Lower leg skin (tissue), 3 donors: ENCODE measurements at regions not wholly inside any gene's neighbourhood (a gene's known extent, or its start where the extent isn't known, plus 50 kb on each side); places are given as distances from the start of the nearest gene placed in this dataset.

Source experiments
- POLR2A ChIP-seq, 2 donors: fragments of 450-650 bp; IDR thresholded peaks; one replicate each; pipeline ENCODE4 v1.6.1; 2016 to 2017; ENCODE audit warnings: antibody characterized with exemption in 2 of 2, mild to moderate bottlenecking in 1 of 2, moderate library complexity in 1 of 2
- TF ChIP-seq, protein P1 (sequence below), 3 donors: fragments of 450-650 bp; IDR thresholded peaks; one replicate each; pipeline ENCODE4 v1.5.1; 2016; ENCODE audit warnings: antibody characterized with exemption in 3 of 3, mild to moderate bottlenecking in 3 of 3, moderate library complexity in 2 of 3

GRCh38 chr1:99591886-99592285 lies 54.0 kb upstream of the PALMD start:
- TF ChIP-seq, protein P1, sequence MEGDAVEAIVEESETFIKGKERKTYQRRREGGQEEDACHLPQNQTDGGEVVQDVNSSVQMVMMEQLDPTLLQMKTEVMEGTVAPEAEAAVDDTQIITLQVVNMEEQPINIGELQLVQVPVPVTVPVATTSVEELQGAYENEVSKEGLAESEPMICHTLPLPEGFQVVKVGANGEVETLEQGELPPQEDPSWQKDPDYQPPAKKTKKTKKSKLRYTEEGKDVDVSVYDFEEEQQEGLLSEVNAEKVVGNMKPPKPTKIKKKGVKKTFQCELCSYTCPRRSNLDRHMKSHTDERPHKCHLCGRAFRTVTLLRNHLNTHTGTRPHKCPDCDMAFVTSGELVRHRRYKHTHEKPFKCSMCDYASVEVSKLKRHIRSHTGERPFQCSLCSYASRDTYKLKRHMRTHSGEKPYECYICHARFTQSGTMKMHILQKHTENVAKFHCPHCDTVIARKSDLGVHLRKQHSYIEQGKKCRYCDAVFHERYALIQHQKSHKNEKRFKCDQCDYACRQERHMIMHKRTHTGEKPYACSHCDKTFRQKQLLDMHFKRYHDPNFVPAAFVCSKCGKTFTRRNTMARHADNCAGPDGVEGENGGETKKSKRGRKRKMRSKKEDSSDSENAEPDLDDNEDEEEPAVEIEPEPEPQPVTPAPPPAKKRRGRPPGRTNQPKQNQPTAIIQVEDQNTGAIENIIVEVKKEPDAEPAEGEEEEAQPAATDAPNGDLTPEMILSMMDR (IDR thresholded peaks at IDR 0.05) = no peak
- TF ChIP-seq POLR2A (IDR thresholded peaks at IDR 0.05) = no peak
